HUES48 (cell line): ENCODE measurements at regions not wholly inside any gene's neighbourhood (a gene's known extent, or its start where the extent isn't known, plus 50 kb on each side); places are given as distances from the start of the nearest gene placed in this dataset.
"Not testable (repeated sequence)": the region's sequence is repeated elsewhere in the genome, so short reads cannot be mapped to it uniquely, and the experiment has no call there.

Source experiments
- H3K27ac ChIP-seq: one replicate; pipeline ENCODE4 v1.7.0; 2013; ENCODE audit warnings: low read depth, low read length, inconsistent platforms
- H3K27me3 ChIP-seq: 2 replicates; pipeline ENCODE4 v1.6.1; 2013; ENCODE audit warnings: mild to moderate bottlenecking, low read length; ENCODE audit not compliant: control insufficient read depth, insufficient read depth
- H3K36me3 ChIP-seq: 2 replicates; pipeline ENCODE4 v1.6.1; 2013; ENCODE audit warnings: low read length; ENCODE audit not compliant: control insufficient read depth, insufficient read depth
- H3K4me1 ChIP-seq: 2 replicates; pipeline ENCODE4 v1.6.1; 2013; ENCODE audit warnings: mild to moderate bottlenecking, low read length; ENCODE audit not compliant: control insufficient read depth, insufficient read depth
- H3K4me3 ChIP-seq: 2 replicates; pipeline ENCODE4 v1.5.1; 2013; ENCODE audit warnings: mild to moderate bottlenecking, low read depth, low read length
- H3K9ac ChIP-seq: 2 replicates; pipeline ENCODE4 v1.6.1; 2013; ENCODE audit warnings: mild to moderate bottlenecking, low read depth, low read length, moderate library complexity
- H3K9me3 ChIP-seq: 2 replicates; pipeline ENCODE4 v1.6.1; 2013; ENCODE audit warnings: low read length; ENCODE audit not compliant: control insufficient read depth, insufficient read depth

DNA sequence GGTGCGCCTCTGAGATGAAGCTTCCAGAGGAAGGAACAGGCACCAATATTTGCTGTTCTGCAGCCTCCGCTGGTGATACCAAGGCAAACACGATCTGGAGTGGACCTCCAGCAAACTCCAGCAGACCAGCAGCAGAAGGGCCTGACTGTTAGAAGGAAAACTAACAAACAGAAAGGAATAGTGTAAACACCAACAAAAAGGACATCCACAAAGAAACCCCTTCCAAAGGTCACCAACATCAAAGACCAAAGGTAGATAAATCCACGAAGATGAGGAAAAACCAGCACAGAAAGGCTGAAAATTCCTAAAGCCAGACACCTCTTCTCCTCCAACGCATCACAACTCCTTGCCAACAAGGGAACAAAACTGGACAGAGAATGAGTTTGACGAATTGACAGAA, 68.1 kb upstream of the LIPC start:
- H3K4me1 ChIP-seq, H3K27ac ChIP-seq, H3K27me3 ChIP-seq, H3K36me3 ChIP-seq, H3K4me3 ChIP-seq, H3K9ac ChIP-seq, H3K9me3 ChIP-seq: not testable (repeated sequence)

DNA sequence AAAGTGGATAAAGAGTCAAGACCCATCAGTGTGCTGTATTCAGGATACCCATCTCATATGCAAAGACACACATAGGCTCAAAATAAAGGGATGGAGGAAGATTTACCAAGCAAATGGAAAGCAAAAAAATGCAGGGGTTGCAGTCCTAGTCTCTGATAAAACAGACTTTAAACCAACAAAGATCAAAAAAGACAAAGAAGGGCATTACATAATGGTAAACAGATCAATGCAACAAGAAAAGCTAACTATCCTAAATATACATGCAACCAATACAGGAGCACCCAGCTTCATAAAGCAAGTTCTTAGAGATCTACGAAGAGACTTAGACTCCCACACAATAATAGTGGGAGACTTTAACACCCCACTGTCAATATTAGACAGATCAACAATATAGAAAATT, 66.7 kb upstream of the LIPC start:
- H3K9me3 ChIP-seq, H3K27me3 ChIP-seq, H3K4me3 ChIP-seq, H3K9ac ChIP-seq, H3K4me1 ChIP-seq, H3K36me3 ChIP-seq, H3K27ac ChIP-seq: not testable (repeated sequence)

DNA sequence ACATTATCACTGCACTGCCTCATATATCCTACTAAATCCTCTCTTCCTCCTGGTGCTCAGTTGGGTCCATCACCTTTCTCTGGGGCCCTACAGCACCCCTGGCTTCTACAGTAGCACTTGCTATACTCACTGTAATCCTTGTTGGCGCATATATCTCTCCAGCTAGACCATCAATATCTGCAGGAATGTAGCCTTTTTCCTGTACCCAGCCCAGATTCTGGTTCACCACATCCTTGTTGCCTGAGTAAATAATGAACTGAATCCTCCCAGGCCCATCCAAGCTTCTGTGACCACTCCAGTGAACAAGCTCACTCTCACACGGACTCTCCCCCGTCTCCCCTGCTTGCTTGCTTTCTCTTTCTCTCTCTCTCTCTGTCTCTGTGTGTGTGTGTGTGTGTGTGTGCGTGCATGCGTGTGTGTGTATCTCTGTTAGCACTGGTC, 62.5 kb upstream of the LIPC start:
- Histone ChIP-seq H3K4me3 (no peak overlapping the region), H3K9ac (no peak overlapping the region), H3K27me3 (no peaks in the 10 kb centered on the region), H3K27ac (no peak overlapping the region), H3K4me1 (no peaks in the 10 kb centered on the region), H3K9me3 (peaks cover 13% of the 10 kb centered on the region; the same call in 1 of the 2 replicates), H3K36me3 (no peaks in the 10 kb centered on the region)

DNA sequence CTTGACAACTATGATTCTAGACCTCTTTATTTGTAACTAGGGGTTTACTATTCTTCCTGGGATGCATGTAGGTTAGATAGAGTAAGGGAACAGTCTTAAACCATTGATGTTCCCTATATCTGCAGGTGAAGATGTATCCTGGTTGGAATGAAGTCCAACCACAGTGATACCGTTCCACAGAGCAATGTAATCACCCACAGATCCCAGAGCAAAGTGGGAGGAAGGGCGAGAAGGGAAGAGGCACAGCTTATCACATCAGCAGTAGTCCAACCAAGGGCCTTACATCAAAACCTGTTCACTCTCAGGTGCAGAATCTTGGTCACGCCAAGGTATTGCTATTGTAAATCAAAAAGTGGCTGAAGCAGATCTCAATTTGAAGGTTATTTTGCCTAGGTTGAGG, 61.8 kb upstream of the LIPC start:
- Histone ChIP-seq H3K36me3 (no peaks in the 10 kb centered on the region), H3K4me1 (no peaks in the 10 kb centered on the region), H3K9me3 (peaks cover 13% of the 10 kb centered on the region; the same call in 1 of the 2 replicates), H3K4me3 (no peak overlapping the region), H3K27me3 (no peaks in the 10 kb centered on the region), H3K27ac (no peak overlapping the region), H3K9ac (no peak overlapping the region)

DNA sequence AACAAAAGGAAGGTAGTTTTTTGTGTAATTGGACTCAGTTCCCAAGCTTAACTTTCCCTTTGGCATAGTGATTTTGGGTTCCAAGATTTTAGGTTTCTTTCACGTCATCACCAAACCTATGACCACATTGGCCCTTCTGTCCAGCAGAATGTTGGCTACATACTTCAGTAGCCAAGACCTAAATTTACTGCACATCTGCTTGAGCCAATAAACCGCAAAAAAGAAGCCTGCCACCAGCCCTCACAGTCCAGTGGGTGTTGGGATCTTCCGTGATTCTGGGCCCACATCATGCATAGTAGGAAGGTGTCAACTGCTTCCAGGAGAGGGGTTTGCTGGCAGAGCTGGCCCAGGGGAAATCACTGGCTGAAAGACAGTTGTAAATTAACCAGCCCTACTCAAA, 57.6 kb upstream of the LIPC start:
- no peak overlapping the region for H3K4me3 ChIP-seq
- H3K27ac ChIP-seq, result no peak overlapping the region
- H3K4me1 ChIP-seq, result no peaks in the 10 kb centered on the region
- no peak overlapping the region for H3K9ac ChIP-seq
- no peaks in the 10 kb centered on the region for H3K36me3 ChIP-seq
- H3K9me3 ChIP-seq, result peaks cover 13% of the 10 kb centered on the region; the same call in 1 of the 2 replicates
- no peaks in the 10 kb centered on the region for H3K27me3 ChIP-seq

DNA sequence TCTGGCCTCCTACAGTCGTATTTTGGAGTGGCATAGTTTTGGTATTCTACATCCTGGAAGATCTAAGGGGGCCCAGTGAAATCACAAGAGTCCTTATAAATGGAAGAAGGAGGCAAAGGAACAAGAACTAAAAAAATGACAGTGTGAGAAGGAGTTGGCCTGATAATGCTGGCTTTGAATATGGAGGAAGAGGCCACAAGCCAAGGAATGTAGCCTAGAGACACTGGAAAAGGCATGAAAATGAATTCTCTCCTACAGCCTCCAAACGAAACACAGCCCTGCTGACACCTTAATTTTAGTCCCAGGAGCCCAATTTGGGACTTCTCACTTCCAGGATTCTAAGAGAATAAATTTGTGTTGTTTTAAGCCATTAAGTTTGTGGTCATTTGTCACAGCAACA, 54.6 kb upstream of the LIPC start:
- Histone ChIP-seq H3K27ac (no peak overlapping the region), H3K9ac (no peak overlapping the region), H3K36me3 (no peaks in the 10 kb centered on the region), H3K4me3 (no peak overlapping the region), H3K4me1 (no peaks in the 10 kb centered on the region), H3K9me3 (peaks cover 9% of the 10 kb centered on the region; the same call in 1 of the 2 replicates), H3K27me3 (no peaks in the 10 kb centered on the region)

DNA sequence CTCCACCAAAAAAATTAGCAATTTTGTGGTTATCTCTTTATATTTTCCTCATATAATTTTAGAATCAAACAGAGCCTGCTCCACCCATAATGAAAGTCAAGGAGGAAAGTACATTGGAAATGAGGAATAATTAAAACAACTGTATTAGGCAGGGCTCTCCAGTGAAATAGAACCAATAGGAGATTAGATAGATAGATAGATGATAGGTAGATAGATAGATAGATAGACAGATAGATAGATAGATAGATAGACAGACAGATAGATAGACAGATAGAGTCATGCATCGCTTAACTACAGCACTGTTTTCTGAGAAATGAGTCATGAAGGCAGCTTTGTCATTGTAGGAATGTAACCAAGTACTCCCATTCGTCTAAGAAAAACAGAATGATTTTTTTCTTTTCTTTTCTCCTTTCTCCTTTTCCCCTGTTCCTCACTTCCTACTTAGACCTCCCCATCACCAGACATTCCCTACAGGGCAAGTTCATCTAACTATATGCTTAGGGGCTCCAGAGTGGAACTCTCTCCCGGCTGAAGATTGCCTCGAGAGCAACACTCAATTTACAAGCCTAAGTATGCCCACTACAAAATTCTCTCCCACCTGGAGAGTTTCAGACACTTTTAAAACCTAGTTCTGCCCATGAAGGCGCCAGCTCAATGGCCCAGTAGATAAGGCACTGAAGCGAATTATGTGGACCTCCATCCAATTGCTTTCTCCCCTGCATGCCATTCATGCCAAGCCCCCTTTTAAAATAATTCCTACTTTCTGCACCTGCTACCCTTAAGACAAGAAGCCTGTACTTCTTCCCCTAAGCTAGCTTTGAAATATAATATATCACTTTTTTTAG, 53.3 kb upstream of the LIPC start:
- Histone ChIP-seq H3K4me1 (peaks cover 4% of the 10 kb centered on the region), H3K4me3 (no peak overlapping the region), H3K27me3 (no peaks in the 10 kb centered on the region), H3K9me3 (no peaks in the 10 kb centered on the region), H3K36me3 (no peaks in the 10 kb centered on the region), H3K27ac (no peak overlapping the region), H3K9ac (no peak overlapping the region)

DNA sequence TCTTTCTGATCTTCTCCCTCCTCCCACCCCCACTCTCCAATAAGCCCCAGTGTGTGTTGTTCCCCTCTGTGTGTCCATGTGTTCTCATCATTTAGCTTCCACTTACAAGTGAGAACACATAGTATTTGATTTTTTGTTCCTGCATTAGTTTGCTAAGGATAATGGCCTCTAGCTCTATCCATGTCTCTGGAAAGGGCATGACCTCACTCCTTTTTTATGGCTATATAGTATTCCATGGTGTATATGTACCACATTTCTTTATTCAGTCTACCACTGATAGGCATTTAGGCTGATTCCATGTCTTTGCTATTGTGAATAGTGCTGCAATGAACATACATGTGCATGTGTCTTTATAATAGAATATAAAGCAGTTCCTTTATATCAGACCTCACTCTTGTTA, 52.3 kb upstream of the LIPC start:
- H3K27ac ChIP-seq, H3K36me3 ChIP-seq, H3K4me3 ChIP-seq, H3K9me3 ChIP-seq, H3K27me3 ChIP-seq, H3K4me1 ChIP-seq, H3K9ac ChIP-seq: not testable (repeated sequence)

DNA sequence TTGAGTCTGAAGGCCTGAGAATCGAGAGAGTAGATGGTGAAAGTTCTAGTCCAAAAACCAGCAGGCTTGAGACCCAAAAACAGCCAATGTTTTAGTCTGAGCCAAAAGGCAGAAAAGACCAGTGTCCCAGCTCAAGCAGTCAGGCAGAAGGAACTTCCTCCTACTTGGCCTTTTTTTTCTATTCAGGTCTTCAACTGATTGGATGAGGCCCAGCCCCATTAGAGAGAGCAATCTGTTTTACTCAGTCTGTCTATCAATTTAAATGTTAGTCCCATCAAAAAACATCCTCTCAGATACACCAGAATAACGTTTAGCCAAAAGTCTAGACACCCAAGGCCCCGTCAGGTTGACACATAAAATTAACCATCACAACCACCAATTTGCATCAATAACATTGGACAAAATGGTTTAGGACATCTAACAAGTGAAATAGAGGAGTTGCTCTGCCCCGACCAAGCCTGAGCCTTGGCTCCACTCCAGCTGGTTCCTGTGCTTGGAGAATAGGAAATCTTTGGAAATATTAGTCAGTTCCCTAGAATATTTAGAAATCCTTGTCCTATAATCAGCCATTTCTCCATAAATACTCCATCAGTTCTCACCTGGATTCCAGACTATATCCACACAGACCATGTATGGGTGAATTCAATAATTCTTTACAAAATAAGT, 51.4 kb upstream of the LIPC start:
- Histone ChIP-seq H3K4me3 (no peak overlapping the region), H3K27ac (no peak overlapping the region), H3K9ac (no peak overlapping the region), H3K36me3 (no peaks in the 10 kb centered on the region), H3K27me3 (no peaks in the 10 kb centered on the region; the same call in 1 of the 2 replicates), H3K4me1 (peaks cover 6% of the 10 kb centered on the region), H3K9me3 (no peaks in the 10 kb centered on the region)

DNA sequence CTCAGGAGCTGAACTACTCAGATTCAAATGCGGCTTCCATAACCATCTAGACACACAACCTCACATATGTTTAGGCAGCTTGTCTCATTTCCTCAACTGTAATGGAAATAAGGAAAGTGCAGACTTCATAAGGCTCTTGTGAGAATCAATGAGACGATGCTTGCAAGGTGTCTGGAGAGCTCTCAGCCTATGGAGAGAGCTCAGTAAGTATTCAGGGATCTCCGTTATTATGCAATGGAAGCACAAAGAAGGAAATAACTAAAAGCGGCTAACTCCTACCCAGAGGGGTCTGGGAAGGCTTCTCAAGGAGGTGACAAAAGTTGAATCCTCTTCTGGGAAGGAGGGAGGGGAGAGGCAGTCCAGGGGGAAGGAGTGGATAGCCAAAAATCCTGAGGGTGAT, 50.1 kb upstream of the LIPC start:
- Histone ChIP-seq H3K4me1 (peaks cover 6% of the 10 kb centered on the region), H3K36me3 (no peaks in the 10 kb centered on the region), H3K9me3 (no peaks in the 10 kb centered on the region), H3K4me3 (no peak overlapping the region), H3K27me3 (no peaks in the 10 kb centered on the region; the same call in 1 of the 2 replicates), H3K9ac (no peak overlapping the region), H3K27ac (no peak overlapping the region)
